Activated naive CD4-positive, alpha-beta T cell treated with Interleukin-2 at 50 U/mL for 16 hours (primary cell): ENCODE measurements at regions not wholly inside any gene's neighbourhood (a gene's known extent, or its start where the extent isn't known, plus 50 kb on each side); places are given as distances from the start of the nearest gene placed in this dataset.
A peak's percentile ranks its signal among the peaks of the same experiment; 100 is the strongest.

Experiments
- DNase-seq: peaks from one replicate; pipeline ENCODE4 v3.0.0-alpha.2; 2020

- DNase-seq, result peak; percentile 28
These were observed 97.4 kb upstream of the KCNJ15 start for GRCh38 chr21:38159355-38159754.

GRCh38 chr21:38165466-38166172, 91.2 kb upstream of the KCNJ15 start:
- DNase-seq, result no peak

- no peak for DNase-seq
These were observed 90.6 kb upstream of the KCNJ15 start for GRCh38 chr21:38166173-38166535.

- no peak for DNase-seq
These were observed 89.4 kb upstream of the KCNJ15 start for GRCh38 chr21:38167345-38167744.

GRCh38 chr21:38170283-38170682, 86.5 kb upstream of the KCNJ15 start:
- no peak for DNase-seq

- no peak for DNase-seq
These were observed 85.8 kb upstream of the KCNJ15 start for GRCh38 chr21:38170704-38171682.

- no peak for DNase-seq
These were observed 85.0 kb upstream of the KCNJ15 start for GRCh38 chr21:38171723-38172344.

- no peak for DNase-seq
These were observed 83.3 kb upstream of the KCNJ15 start for GRCh38 chr21:38173276-38174035.

- no peak for DNase-seq
These were observed 81.5 kb upstream of the KCNJ15 start for GRCh38 chr21:38175306-38175705.

DNA sequence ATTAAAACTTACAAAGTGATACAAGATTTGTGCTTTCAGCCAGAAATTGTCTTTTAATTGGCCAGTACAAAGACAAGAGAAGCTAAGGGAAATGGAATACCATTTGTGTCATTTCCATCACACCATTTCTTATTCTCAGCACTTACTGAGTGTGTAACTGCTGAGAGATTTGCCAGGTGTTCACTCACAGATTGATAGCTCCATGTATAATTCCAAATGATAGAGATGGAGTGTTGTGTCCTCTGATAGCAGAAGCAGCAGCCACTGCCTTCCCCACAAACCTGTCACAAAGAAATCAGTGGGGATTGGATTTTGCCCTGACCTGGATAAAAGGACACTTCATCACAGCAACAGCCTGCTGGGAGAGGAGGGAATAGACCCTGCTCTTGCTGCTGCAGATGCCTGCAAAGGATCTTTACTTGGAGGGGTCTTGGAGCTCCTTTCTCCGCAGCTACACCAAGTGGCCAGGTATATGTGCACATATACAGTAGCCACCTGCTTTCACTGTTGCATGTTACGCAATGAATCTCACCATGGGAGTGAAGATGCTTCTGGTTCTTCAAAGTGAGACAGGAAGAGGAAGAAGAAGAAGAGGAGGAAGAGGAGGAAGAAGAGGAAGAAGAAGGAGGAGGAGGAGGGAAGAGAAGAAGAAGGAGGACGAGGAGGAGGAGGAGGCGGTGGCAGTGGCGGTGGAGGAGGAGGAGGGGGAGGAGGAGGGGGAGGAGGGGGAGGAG, 78.7 kb upstream of the KCNJ15 start:
- no peak for DNase-seq

GRCh38 chr21:38178653-38179470, 77.9 kb upstream of the KCNJ15 start:
- no peak for DNase-seq

DNA sequence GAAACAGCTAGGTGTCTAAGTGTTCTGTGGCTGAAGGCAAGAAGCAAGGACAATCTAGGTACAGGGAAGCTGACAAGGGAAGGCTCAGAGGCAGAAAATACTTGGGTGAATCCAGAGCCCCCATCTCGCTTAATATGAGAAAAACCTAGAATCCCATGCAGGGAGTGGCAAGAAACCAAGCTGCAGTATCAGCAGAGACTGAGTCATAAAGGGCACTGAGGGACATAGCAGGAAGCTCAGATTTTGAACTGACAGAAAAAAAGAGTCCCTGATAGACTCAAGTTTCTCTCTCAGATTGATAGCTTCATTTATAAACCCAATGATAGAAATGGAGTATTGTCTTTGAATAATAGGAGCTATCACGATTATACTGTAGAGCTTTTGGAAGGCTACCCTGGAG, 77.3 kb upstream of the KCNJ15 start:
- no peak for DNase-seq

DNA sequence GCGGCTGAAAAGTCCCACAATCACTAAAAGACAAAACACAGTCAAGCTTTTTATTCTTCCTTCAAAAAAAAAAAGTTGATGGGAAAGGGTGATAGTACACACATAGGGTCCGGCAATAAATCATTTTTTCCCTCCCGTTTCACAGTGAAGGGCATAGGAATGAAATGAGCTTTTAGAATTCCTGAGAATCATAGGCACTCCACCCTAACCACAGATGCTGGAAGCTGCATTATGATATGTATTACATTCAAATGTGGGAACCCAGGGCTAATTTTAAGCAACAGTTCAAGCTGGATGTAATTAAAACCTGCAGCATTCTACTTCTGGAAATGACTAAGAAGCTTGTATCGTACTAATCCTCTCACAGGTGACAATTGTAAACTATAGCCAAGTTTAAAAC, 75.7 kb upstream of the KCNJ15 start:
- DNase-seq, result no peak

DNA sequence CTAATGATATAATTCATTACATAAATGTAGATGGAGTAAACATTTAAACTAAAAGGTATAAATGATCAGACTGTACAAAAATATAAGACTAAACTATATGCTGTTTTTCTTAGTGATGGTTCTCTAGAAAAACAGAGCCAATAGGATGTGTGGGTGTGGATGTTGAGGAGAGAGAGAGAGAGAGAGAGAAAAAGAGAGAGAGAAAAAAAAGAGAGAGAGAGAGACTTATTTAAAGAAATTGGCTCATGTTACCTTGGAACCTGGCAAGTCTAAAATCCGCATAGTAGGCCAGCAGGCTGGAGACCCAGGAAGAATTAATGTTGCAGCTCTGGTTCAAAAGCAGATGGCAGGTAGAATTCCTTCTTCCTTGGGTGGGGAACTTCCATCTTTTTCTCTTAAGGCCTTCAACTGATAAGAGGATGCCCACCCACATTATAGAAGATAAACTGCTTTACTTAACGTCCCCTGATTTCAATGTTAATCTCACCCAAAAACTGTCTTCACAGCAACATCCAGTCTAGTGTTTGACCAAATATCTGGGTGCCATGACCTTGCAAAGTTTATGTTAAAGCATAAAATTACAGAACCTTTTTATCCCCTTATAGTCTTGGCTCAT, 74.3 kb upstream of the KCNJ15 start:
- no peak for DNase-seq

DNA sequence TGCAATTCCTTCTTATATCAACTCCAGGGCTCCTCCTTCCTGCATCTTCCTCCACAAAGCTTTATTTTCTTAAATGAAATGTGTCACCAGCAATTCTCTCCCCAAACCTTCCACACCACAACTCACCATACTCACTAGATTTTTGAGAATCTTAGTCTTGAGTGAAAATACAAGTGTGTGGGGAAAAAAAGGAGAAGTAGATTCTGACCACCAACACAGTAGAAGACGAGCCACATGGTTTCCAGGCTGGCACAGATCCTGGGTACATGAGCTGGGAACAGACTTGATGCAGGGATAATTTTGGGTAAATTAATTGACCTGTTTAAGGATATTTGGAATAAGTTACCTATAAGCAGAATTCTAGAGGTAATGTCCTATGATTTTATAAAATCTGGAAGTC, 72.8 kb upstream of the KCNJ15 start:
- DNase-seq, result no peak

- DNase-seq, result no peak
These were observed 70.0 kb upstream of the KCNJ15 start for GRCh38 chr21:38186661-38187270.

DNA sequence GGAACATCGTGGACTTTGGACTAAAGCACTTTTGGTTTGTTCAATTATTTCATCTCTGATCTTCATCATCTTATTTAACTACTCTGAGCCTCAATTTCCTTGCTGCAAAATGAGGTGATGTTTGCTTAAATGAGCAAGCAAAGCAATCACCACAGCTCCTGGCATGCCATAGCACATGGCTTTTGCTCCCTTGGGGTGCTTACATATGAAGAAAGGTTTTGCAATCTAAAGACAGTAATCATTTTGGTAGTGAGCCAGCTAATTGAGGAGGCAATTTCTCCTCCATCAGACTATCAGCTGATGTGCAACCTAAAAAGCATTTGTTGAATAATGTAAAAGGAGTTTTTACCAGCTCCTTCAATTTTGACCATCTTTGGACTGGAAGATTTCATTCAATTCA, 68.8 kb upstream of the KCNJ15 start:
- DNase-seq, result no peak

DNA sequence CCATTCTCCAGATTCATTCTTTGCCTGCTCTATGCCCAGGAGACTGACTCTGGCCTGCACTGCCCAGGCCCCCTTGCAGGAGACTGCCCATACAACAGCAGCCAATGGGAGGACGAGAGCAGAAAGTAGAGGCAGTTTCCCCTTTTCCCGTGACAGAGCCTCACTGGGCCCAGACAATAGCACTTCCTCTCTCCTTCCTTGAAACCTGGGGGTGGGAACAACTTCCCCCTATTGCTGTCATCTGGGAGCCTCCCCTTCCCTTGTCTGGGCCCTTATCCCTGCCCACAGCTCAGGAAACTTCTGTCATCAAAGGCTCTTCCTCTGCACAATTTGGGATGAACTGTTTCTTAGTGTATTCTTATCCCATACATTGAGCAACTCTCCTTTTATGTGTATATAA, 60.8 kb upstream of the KCNJ15 start:
- DNase-seq, result no peak

GRCh38 chr21:38202811-38203210, 54.0 kb upstream of the KCNJ15 start:
- DNase-seq, result no peak

DNA sequence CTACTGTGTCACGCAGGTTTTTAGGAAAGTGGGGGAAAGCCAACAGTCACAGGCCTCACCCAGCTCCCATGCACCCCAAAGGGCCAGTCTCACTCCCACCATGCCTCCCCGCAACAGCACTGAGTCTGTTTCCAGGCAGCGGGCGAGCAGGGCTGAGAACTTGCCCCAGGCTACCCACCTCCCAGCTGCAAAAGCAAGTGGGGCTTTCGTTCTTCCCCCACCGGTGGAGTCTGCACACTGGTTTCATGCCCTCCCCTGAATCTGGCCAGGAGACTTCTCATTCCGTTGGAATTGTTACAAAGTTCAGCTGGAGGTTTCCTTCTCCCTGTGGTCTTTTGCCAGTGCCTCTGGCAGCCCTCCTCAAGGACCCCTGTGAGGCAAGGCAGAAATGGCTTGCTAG, 53.6 kb upstream of the KCNJ15 start:
- no peak for DNase-seq
